GM10266 (cell line): ENCODE measurements at regions not wholly inside any gene's neighbourhood (a gene's known extent, or its start where the extent isn't known, plus 50 kb on each side); places are given as distances from the start of the nearest gene placed in this dataset.

ENCODE experiments used
- DNase-seq: peaks from one replicate; pipeline ENCODE4 v3.0.0; 2012; ENCODE audit errors: extremely low spot score
- CTCF ChIP-seq: IDR thresholded peaks from 2 replicates; pipeline ENCODE4 v1.5.1; 2012; ENCODE audit warnings: mild to moderate bottlenecking, low read depth; ENCODE audit not compliant: control insufficient read depth, insufficient read depth; ENCODE audit errors: missing control alignments

- no peak for DNase-seq
- TF ChIP-seq CTCF: no peak
Measured at GRCh38 chr12:22991250-22991844, 366.4 kb downstream of the ETNK1 start.

GRCh38 chr12:22993609-22994315 lies 368.8 kb downstream of the ETNK1 start:
- DNase-seq: no peak
- no peak for TF ChIP-seq CTCF

- no peak for DNase-seq
Measured at GRCh38 chr12:22994316-22994675, 369.3 kb downstream of the ETNK1 start.

GRCh38 chr12:23001487-23001886 lies 376.5 kb downstream of the ETNK1 start:
- DNase-seq: no peak
- no peak for TF ChIP-seq CTCF

More at GRCh38 chr12:22994316-22994675, 369.3 kb downstream of the ETNK1 start:
- no peak for TF ChIP-seq CTCF

- TF ChIP-seq CTCF: no peak
- DNase-seq: no peak
Measured at GRCh38 chr12:23002381-23002780, 377.4 kb downstream of the ETNK1 start.

- no peak for TF ChIP-seq CTCF
- DNase-seq: no peak
Measured at GRCh38 chr12:23004473-23005020, 379.6 kb downstream of the ETNK1 start.

GRCh38 chr12:23005387-23005786 lies 380.4 kb downstream of the ETNK1 start:
- DNase-seq: no peak

More at GRCh38 chr12:23005387-23005786, 380.4 kb downstream of the ETNK1 start:
- TF ChIP-seq CTCF: no peak
